H7 (cell line): ENCODE measurements at regions not wholly inside any gene's neighbourhood (a gene's known extent, or its start where the extent isn't known, plus 50 kb on each side); places are given as distances from the start of the nearest gene placed in this dataset.

Source experiments
- DNase-seq: peaks from one replicate; pipeline ENCODE4 v3.0.0; 2012
- H3K27me3 ChIP-seq: 2 replicates; pipeline ENCODE4 v1.6.0; 2011; ENCODE audit warnings: mild to moderate bottlenecking, low read length; ENCODE audit not compliant: control insufficient read depth, insufficient read depth
- H3K36me3 ChIP-seq: replicated peaks from 2 replicates; pipeline ENCODE4 v1.5.1; 2011; ENCODE audit warnings: low read length; ENCODE audit not compliant: control insufficient read depth, insufficient read depth
- H3K4me3 ChIP-seq: 2 replicates; pipeline ENCODE4 v1.5.1; 2011; ENCODE audit warnings: low read depth, mild to moderate bottlenecking, control low read depth, low read length, moderate library complexity; ENCODE audit not compliant: insufficient read depth

GRCh38 chr15:62981071-62981470 is 61.5 kb upstream of the TPM1 start:
- Histone ChIP-seq H3K27me3 (no peaks in the 10 kb centered on the region), H3K36me3 (no peaks in the 10 kb centered on the region), H3K4me3 (no peak overlapping the region)
- DNase-seq, result no peak

- Histone ChIP-seq H3K36me3 (no peaks in the 10 kb centered on the region), H3K4me3 (no peak overlapping the region), H3K27me3 (no peaks in the 10 kb centered on the region)
- DNase-seq, result no peak
These were observed 58.6 kb upstream of the TPM1 start for GRCh38 chr15:62983956-62984355.

GRCh38 chr15:62985768-62986167 is 56.8 kb upstream of the TPM1 start:
- no peaks in the 10 kb centered on the region for H3K36me3 ChIP-seq
- no peak overlapping the region for H3K4me3 ChIP-seq
- DNase-seq, result no peak
- no peaks in the 10 kb centered on the region for H3K27me3 ChIP-seq

- no peaks in the 10 kb centered on the region for H3K36me3 ChIP-seq
- no peaks in the 10 kb centered on the region for H3K27me3 ChIP-seq
- H3K4me3 ChIP-seq, result no peak overlapping the region
- DNase-seq, result no peak
These were observed 55.6 kb upstream of the TPM1 start for GRCh38 chr15:62986948-62987347.

- Histone ChIP-seq H3K27me3 (no peaks in the 10 kb centered on the region), H3K36me3 (no peaks in the 10 kb centered on the region), H3K4me3 (no peak overlapping the region)
- peak; percentile 48 for DNase-seq
These were observed 53.8 kb upstream of the TPM1 start for GRCh38 chr15:62988701-62989100.

- H3K36me3 ChIP-seq, result no peaks in the 10 kb centered on the region
- DNase-seq, result no peak
- H3K4me3 ChIP-seq, result no peak overlapping the region
- no peaks in the 10 kb centered on the region for H3K27me3 ChIP-seq
These were observed 53.0 kb upstream of the TPM1 start for GRCh38 chr15:62989366-62990055.

- no peak overlapping the region for H3K4me3 ChIP-seq
- DNase-seq, result no peak
- H3K36me3 ChIP-seq, result no peaks in the 10 kb centered on the region
- H3K27me3 ChIP-seq, result no peaks in the 10 kb centered on the region
These were observed 50.8 kb upstream of the TPM1 start for GRCh38 chr15:62991698-62992097.

- H3K27me3 ChIP-seq, result no peaks in the 10 kb centered on the region
- no peak overlapping the region for H3K4me3 ChIP-seq
- DNase-seq, result no peak
- no peaks in the 10 kb centered on the region for H3K36me3 ChIP-seq
These were observed 50.2 kb upstream of the TPM1 start for GRCh38 chr15:62992302-62992701.
